CD4-positive, alpha-beta T cell (primary cell): ENCODE measurements at regions not wholly inside any gene's neighbourhood (a gene's known extent, or its start where the extent isn't known, plus 50 kb on each side); places are given as distances from the start of the nearest gene placed in this dataset.

ENCODE experiments used
- ATAC-seq: fragments of 200-7000 bp; cut with Tn5 transposase; one replicate; pipeline ENCODE4 v1.10.0; 2022; ENCODE audit warnings: mild to moderate bottlenecking; ENCODE audit not compliant: poor library complexity
- CTCF ChIA-PET: fragments of 350-600 bp; sonication (Branson Sonifier 250); formaldehyde crosslinking; loops from one replicate; lab custom pipeline; 2021; ENCODE audit warnings: antibody characterized with exemption, inconsistent platforms; lab: Charles Lee
- POLR2A ChIA-PET: fragments of 350-600 bp; sonication (Branson Sonifier 250); formaldehyde crosslinking; loops from one replicate; lab custom pipeline; 2021; ENCODE audit warnings: antibody characterized with exemption, inconsistent platforms; lab: Charles Lee
- DNase-seq, 14 experiments: peaks; one replicate each; pipeline ENCODE4 v3.0.0-alpha.2; 2013 to 2020; ENCODE audit warnings: mixed read lengths in 2 of 14
- H3K27ac ChIP-seq, 2 donors: one replicate each; pipeline versions ENCODE4 v1.5.1 to v1.7.0; 2013; ENCODE audit warnings: low read length in 2 of 2, low read depth in 1 of 2, mild to moderate bottlenecking in 1 of 2
- H3K27me3 ChIP-seq, 2 experiments: 1 replicate in 1 of 2; 2 replicates in 1 of 2; pipeline versions ENCODE4 v1.6.1 to v1.7.0; 2013; ENCODE audit warnings: low read length in 2 of 2, control low read depth in 1 of 2, mild to moderate bottlenecking in 1 of 2, moderate library complexity in 1 of 2; ENCODE audit not compliant: insufficient read depth in 2 of 2, control insufficient read depth in 1 of 2
- H3K36me3 ChIP-seq: one replicate; pipeline ENCODE4 v1.6.1; 2013; ENCODE audit warnings: low read length, control low read depth; ENCODE audit not compliant: insufficient read depth
- H3K4me1 ChIP-seq: one replicate; pipeline ENCODE4 v1.6.1; 2013; ENCODE audit warnings: low read length, control low read depth; ENCODE audit not compliant: insufficient read depth
- H3K4me3 ChIP-seq: one replicate; pipeline ENCODE4 v1.5.1; 2013; ENCODE audit warnings: mild to moderate bottlenecking, low read length, moderate library complexity
- H3K9me3 ChIP-seq, 2 experiments: 1 replicate in 1 of 2; 2 replicates in 1 of 2; pipeline versions ENCODE4 v1.6.1 to v1.7.0; 2013; ENCODE audit warnings: low read length in 2 of 2, mild to moderate bottlenecking in 2 of 2, control low read depth in 1 of 2, moderate library complexity in 1 of 2; ENCODE audit not compliant: control insufficient read depth in 1 of 2, insufficient read depth in 1 of 2
- H3K27ac Mint-ChIP-seq: one replicate; pipeline ENCODE4 v1.8.0; 2020; ENCODE audit warnings: mixed read lengths
- H3K27me3 Mint-ChIP-seq: one replicate; pipeline ENCODE4 v1.8.0; 2021; ENCODE audit warnings: mixed read lengths
- H3K36me3 Mint-ChIP-seq: one replicate; pipeline ENCODE4 v1.8.0; 2021; ENCODE audit warnings: low read depth, mixed read lengths
- H3K4me1 Mint-ChIP-seq: one replicate; pipeline ENCODE4 v1.8.0; 2021; ENCODE audit warnings: low read depth, mixed read lengths
- H3K4me3 Mint-ChIP-seq: one replicate; pipeline ENCODE4 v1.8.0; 2020; ENCODE audit warnings: mild to moderate bottlenecking, mixed read lengths
- H3K9me3 Mint-ChIP-seq: one replicate; pipeline ENCODE4 v1.8.0; 2020; ENCODE audit warnings: mixed read lengths
- intact Hi-C, 2 experiments: fragments of 100-400 bp; cut with DNase I in 1 of 2; cut with micrococcal nuclease in 1 of 2; formaldehyde crosslinking; loops; one replicate each; pipeline versions ENCODE4 v1.15.1 to v1.9.0; 2023 to 2025; cut with DNase I, micrococcal nuclease
- TF ChIP-seq, protein P1 (sequence below): fragments of 200-600 bp; IDR thresholded peaks from one replicate; pipeline ENCODE4 v1.8.0; 2022; ENCODE audit warnings: antibody characterized with exemption, mild to moderate bottlenecking

DNA sequence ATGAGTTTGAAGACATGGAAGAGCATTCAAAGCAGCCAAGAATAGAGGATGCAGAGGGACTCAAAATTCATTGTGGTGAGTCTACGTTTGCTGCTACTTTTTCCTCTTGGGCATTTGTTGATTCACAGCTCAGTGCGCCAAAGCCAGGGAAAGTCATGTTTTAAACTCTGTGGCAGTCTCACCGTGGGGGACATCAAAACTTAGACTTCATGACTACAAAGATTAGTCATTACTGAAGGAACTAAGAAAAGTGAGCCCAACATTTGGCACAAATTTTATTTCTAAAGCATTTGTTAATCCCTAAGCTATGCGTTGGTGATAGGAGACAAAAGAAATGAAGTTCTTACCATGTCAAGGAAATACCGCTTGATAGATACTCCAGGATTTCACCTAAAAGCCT lies 73.7 kb upstream of the MTAP start:
- Mint-ChIP-seq H3K27me3 (peaks cover 9% of the 10 kb centered on the region), H3K4me1 (no peaks in the 10 kb centered on the region)
- no peak for ATAC-seq

DNA sequence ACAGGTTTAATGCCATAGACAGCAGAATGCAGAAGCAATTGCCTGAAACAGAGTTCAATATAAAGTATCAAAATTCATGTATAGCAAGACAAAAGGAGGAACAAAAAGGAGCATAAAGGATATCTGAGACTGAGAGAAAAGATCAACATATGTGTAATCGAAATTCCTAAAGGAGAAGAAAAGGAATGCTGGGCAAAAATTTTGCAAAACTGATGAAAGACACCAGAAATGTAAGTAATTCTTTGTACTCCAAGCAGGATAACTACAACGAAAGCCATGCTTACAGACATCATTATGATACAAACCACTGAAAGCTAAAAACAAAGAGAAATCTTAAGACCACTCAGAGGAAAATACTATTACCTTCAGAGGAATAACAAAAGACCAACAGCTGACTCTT lies 72.8 kb upstream of the MTAP start:
- TF ChIP-seq, protein P1, sequence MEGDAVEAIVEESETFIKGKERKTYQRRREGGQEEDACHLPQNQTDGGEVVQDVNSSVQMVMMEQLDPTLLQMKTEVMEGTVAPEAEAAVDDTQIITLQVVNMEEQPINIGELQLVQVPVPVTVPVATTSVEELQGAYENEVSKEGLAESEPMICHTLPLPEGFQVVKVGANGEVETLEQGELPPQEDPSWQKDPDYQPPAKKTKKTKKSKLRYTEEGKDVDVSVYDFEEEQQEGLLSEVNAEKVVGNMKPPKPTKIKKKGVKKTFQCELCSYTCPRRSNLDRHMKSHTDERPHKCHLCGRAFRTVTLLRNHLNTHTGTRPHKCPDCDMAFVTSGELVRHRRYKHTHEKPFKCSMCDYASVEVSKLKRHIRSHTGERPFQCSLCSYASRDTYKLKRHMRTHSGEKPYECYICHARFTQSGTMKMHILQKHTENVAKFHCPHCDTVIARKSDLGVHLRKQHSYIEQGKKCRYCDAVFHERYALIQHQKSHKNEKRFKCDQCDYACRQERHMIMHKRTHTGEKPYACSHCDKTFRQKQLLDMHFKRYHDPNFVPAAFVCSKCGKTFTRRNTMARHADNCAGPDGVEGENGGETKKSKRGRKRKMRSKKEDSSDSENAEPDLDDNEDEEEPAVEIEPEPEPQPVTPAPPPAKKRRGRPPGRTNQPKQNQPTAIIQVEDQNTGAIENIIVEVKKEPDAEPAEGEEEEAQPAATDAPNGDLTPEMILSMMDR: no peak
- intact Hi-C loops: no loop called here
- Histone ChIP-seq H3K27me3 (no peaks in the 10 kb centered on the region), H3K4me3 (no peak overlapping the region), H3K27ac (no peak overlapping the region), H3K4me1 (no peaks in the 10 kb centered on the region), H3K36me3 (no peaks in the 10 kb centered on the region), H3K9me3 (no peaks in the 10 kb centered on the region)
- Mint-ChIP-seq H3K4me1 (no peaks in the 10 kb centered on the region), H3K36me3 (no peaks in the 10 kb centered on the region), H3K27ac (no peak overlapping the region), H3K4me3 (no peak overlapping the region), H3K9me3 (peaks cover 3% of the 10 kb centered on the region), H3K27me3 (peaks cover 9% of the 10 kb centered on the region)
- ChIA-PET CTCF (interaction anchor here (1.1 kb wide), 1 partner anchor 15 kb away, joined by 3 read pairs; no protein-coding TSS in a partner anchor), POLR2A (no interaction called here)
- ATAC-seq (no peak), DNase-seq (no peak)

More for the DNA sequence above, 73.7 kb upstream of the MTAP start:
- intact Hi-C loops: no loop called here
- H3K27ac ChIP-seq: no peak overlapping the region
- peaks cover 3% of the 10 kb centered on the region for H3K9me3 Mint-ChIP-seq
- no peaks in the 10 kb centered on the region for H3K36me3 ChIP-seq
- no peak overlapping the region for H3K27ac Mint-ChIP-seq
- TF ChIP-seq, protein P1: no peak
- H3K4me3 Mint-ChIP-seq: no peak overlapping the region
- no peaks in the 10 kb centered on the region for H3K36me3 Mint-ChIP-seq
- H3K4me3 ChIP-seq: no peak overlapping the region
- DNase-seq: no peak
- H3K9me3 ChIP-seq: no peaks in the 10 kb centered on the region
- ChIA-PET POLR2A (no interaction called here), CTCF (interaction anchor here (1.1 to 1.3 kb wide), 2 partner anchors 14 to 16 kb away, joined by 3 read pairs; no protein-coding TSS in a partner anchor)
- H3K27me3 ChIP-seq: no peaks in the 10 kb centered on the region
- H3K4me1 ChIP-seq: no peaks in the 10 kb centered on the region

DNA sequence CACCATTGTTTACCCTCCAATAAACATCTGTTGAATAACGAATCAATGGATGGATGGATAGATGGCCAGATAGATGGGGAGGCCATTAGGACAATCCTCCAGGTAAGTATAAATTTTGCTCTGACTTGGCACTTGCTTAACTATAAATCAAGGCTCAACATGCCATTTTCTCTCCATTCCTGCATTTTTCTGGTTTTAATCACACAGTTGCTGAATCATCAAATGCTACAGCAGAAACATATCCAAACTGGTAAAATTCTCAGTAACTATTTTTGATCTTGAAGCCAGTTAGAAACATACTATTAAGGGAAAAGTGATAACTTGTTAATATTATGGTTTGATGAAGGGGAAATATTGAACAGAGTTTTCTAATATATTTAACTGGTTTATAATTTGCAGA lies 71.5 kb upstream of the MTAP start:
- no peaks in the 10 kb centered on the region for H3K9me3 ChIP-seq
- H3K4me3 Mint-ChIP-seq: no peak overlapping the region
- POLR2A ChIA-PET: no interaction called here

More for the DNA sequence above, 71.5 kb upstream of the MTAP start:
- CTCF ChIA-PET: no interaction called here
- H3K27ac ChIP-seq: no peak overlapping the region
- Mint-ChIP-seq H3K27ac (no peak overlapping the region), H3K4me1 (no peaks in the 10 kb centered on the region), H3K9me3 (peaks cover 3% of the 10 kb centered on the region), H3K27me3 (peaks cover 5% of the 10 kb centered on the region), H3K36me3 (no peaks in the 10 kb centered on the region)
- intact Hi-C loops: no loop called here
- no peak overlapping the region for H3K4me3 ChIP-seq
- no peak for DNase-seq
- ATAC-seq: no peak
- H3K4me1 ChIP-seq: no peaks in the 10 kb centered on the region
- H3K27me3 ChIP-seq: no peaks in the 10 kb centered on the region
- no peaks in the 10 kb centered on the region for H3K36me3 ChIP-seq
- TF ChIP-seq, protein P1: no peak
